ENCODE measurements at regions not wholly inside any gene's neighbourhood (a gene's known extent, or its start where the extent isn't known, plus 50 kb on each side); places are given as distances from the start of the nearest gene placed in this dataset.
"Not testable (repeated sequence)": the region's sequence is repeated elsewhere in the genome, so short reads cannot be mapped to it uniquely, and the experiment has no call there.

DNA sequence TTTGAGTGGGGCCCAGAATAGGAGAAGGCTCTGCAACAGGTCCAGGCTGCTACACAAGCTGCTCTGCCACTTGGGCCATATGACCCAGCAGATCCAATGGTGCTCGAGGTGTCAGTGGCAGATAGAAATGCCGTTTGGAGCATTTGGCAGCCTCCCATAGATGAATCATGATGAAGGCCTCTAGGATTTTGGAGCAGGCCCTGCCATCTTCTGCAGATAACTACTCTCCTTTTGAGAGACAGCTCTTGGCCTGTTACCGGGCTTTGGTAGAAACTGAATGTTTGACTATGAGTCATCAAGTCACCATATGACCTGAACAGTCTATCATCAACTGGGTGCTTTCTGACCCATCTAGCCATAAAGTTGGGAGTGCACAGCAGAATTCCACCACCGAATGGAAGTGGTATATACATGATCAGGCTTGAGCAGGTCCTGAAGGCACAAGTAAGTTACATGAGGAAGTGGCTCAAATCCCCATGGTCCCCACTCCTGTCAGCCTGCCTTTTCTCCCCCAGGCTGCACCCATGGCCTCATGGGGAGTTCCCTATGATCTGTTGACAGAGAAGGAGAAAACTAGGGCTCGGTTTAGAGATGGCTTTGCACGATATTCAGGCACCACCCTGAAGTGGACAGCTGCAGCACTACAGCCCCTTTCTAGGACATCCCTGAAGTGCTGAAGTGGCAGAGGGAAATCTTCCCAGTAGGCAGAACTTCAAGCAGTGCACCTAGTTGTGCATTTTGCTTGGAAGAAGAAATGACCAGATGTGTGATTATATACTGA is 971.4 kb downstream of the MCTP2 start:
- H3K4me1 ChIP-seq (ENCODE audit: control insufficient read depth, insufficient read depth, low read length): no peaks in the 10 kb centered on the region
- no peak overlapping the region for H3K4me3 ChIP-seq (ENCODE audit: low read length)
- H3K9ac ChIP-seq (ENCODE audit: low read length): no peak overlapping the region
- H3K36me3 ChIP-seq (ENCODE audit: control insufficient read depth, insufficient read depth, low read length): no peaks in the 10 kb centered on the region
- H3K9me3 ChIP-seq (ENCODE audit: control insufficient read depth, low read length): no peaks in the 10 kb centered on the region
- H3K27me3 ChIP-seq (ENCODE audit: control insufficient read depth, insufficient read depth, low read length): no peaks in the 10 kb centered on the region

DNA sequence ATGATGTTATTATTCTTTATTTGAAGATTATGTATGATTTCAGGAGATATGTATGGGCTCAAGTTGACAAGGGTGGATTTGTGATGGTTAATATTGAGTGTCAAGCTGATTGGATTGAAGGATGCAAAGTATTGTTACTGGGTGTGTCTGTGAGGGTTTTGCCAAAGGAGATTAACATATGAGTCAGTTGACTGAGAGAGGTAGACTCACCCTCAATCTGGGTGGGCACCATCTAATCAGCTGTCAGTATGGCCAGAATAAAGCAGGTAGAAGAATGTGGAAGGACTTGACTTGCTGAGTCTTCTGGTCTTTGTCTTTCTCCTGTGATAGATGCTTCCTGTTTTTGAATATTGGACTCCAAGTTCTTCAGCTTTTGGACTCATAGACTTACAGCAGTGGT is 973.7 kb downstream of the MCTP2 start:
- no peaks in the 10 kb centered on the region for H3K9me3 ChIP-seq (ENCODE audit: control insufficient read depth, low read length)
- no peak overlapping the region for H3K4me3 ChIP-seq (ENCODE audit: low read length)
- H3K36me3 ChIP-seq (ENCODE audit: control insufficient read depth, insufficient read depth, low read length): no peaks in the 10 kb centered on the region
- no peak overlapping the region for H3K9ac ChIP-seq (ENCODE audit: low read length)
- no peaks in the 10 kb centered on the region for H3K4me1 ChIP-seq (ENCODE audit: control insufficient read depth, insufficient read depth, low read length)
- no peaks in the 10 kb centered on the region for H3K27me3 ChIP-seq (ENCODE audit: control insufficient read depth, insufficient read depth, low read length)

- H3K4me3 ChIP-seq (ENCODE audit: low read length); H3K9ac ChIP-seq (ENCODE audit: low read length); H3K9me3 ChIP-seq (ENCODE audit: control insufficient read depth, low read length); H3K36me3 ChIP-seq (ENCODE audit: control insufficient read depth, insufficient read depth, low read length); H3K4me1 ChIP-seq (ENCODE audit: control insufficient read depth, insufficient read depth, low read length); H3K27me3 ChIP-seq (ENCODE audit: control insufficient read depth, insufficient read depth, low read length): not testable (repeated sequence)
Observed at GRCh38 chr15:95205830-95206229, 974.5 kb downstream of the MCTP2 start.

GRCh38 chr15:95208071-95208470 is 976.7 kb downstream of the MCTP2 start:
- Histone ChIP-seq H3K9me3 (ENCODE audit: control insufficient read depth, low read length) (no peaks in the 10 kb centered on the region), H3K4me3 (ENCODE audit: low read length) (no peak overlapping the region)

DNA sequence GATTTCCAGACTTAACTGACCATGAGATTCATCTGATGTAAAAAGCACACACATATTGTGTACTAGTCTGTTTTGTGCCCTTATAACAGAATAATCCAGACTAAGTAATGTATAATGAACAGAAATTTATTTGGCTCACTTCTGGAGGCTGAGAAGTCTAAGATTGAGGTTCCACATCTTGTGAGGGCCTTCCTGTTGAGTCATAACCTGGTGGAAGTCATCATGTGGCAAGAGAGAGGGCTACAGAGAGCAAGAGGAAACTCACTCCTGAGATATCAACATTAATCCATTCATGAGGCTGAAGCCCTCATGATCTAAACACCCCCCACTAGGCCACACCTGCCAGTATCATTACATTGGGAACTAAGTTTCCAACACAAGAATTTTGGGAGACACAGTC is 977.6 kb downstream of the MCTP2 start:
- Histone ChIP-seq H3K4me1 (ENCODE audit: control insufficient read depth, insufficient read depth, low read length) (no peaks in the 10 kb centered on the region), H3K9me3 (ENCODE audit: control insufficient read depth, low read length) (no peaks in the 10 kb centered on the region)

More at GRCh38 chr15:95208071-95208470, 976.7 kb downstream of the MCTP2 start:
- Histone ChIP-seq H3K4me1 (ENCODE audit: control insufficient read depth, insufficient read depth, low read length) (no peaks in the 10 kb centered on the region), H3K27me3 (ENCODE audit: control insufficient read depth, insufficient read depth, low read length) (no peaks in the 10 kb centered on the region), H3K9ac (ENCODE audit: low read length) (no peak overlapping the region), H3K36me3 (ENCODE audit: control insufficient read depth, insufficient read depth, low read length) (no peaks in the 10 kb centered on the region)

GRCh38 chr15:95210436-95210981 is 979.1 kb downstream of the MCTP2 start:
- Histone ChIP-seq H3K36me3 (ENCODE audit: control insufficient read depth, insufficient read depth, low read length) (no peaks in the 10 kb centered on the region), H3K27me3 (ENCODE audit: control insufficient read depth, insufficient read depth, low read length) (no peaks in the 10 kb centered on the region)

More for the DNA sequence above, 977.6 kb downstream of the MCTP2 start:
- H3K9ac ChIP-seq (ENCODE audit: low read length): no peak overlapping the region
- H3K27me3 ChIP-seq (ENCODE audit: control insufficient read depth, insufficient read depth, low read length): no peaks in the 10 kb centered on the region
- H3K4me3 ChIP-seq (ENCODE audit: low read length): no peak overlapping the region
- H3K36me3 ChIP-seq (ENCODE audit: control insufficient read depth, insufficient read depth, low read length): no peaks in the 10 kb centered on the region

DNA sequence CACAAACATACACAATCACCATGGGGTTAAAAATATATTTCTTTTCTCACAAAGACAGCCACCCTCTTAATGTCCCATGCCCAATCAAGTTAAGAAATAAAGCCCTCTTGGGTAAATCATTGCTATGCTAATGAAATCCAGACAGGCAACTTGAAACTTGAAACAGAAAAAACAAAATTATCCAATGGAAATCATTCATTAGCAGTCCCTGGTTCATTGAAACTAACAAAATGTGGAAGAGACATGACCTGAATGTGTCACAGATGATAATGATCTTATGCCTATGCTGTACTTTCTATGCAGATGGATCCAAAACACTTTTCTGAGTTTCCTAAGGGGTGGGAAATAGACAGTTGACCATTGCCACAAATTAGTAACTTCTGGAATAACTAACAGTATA is 983.7 kb downstream of the MCTP2 start:
- no peak overlapping the region for H3K9ac ChIP-seq (ENCODE audit: low read length)
- no peaks in the 10 kb centered on the region for H3K36me3 ChIP-seq (ENCODE audit: control insufficient read depth, insufficient read depth, low read length)
- no peaks in the 10 kb centered on the region for H3K4me1 ChIP-seq (ENCODE audit: control insufficient read depth, insufficient read depth, low read length)
- H3K27me3 ChIP-seq (ENCODE audit: control insufficient read depth, insufficient read depth, low read length): no peaks in the 10 kb centered on the region
- no peak overlapping the region for H3K4me3 ChIP-seq (ENCODE audit: low read length)
- no peaks in the 10 kb centered on the region for H3K9me3 ChIP-seq (ENCODE audit: control insufficient read depth, low read length)

More at GRCh38 chr15:95210436-95210981, 979.1 kb downstream of the MCTP2 start:
- H3K4me1 ChIP-seq (ENCODE audit: control insufficient read depth, insufficient read depth, low read length): no peaks in the 10 kb centered on the region
- no peaks in the 10 kb centered on the region for H3K9me3 ChIP-seq (ENCODE audit: control insufficient read depth, low read length)
- H3K9ac ChIP-seq (ENCODE audit: low read length): no peak overlapping the region
- H3K4me3 ChIP-seq (ENCODE audit: low read length): no peak overlapping the region

GRCh38 chr15:95226835-95227234 is 995.5 kb downstream of the MCTP2 start:
- Histone ChIP-seq H3K36me3 (ENCODE audit: control insufficient read depth, insufficient read depth, low read length) (no peaks in the 10 kb centered on the region), H3K9me3 (ENCODE audit: control insufficient read depth, low read length) (no peaks in the 10 kb centered on the region), H3K27me3 (ENCODE audit: control insufficient read depth, insufficient read depth, low read length) (no peaks in the 10 kb centered on the region), H3K9ac (ENCODE audit: low read length) (no peak overlapping the region), H3K4me3 (ENCODE audit: low read length) (no peak overlapping the region), H3K4me1 (ENCODE audit: control insufficient read depth, insufficient read depth, low read length) (no peaks in the 10 kb centered on the region)

DNA sequence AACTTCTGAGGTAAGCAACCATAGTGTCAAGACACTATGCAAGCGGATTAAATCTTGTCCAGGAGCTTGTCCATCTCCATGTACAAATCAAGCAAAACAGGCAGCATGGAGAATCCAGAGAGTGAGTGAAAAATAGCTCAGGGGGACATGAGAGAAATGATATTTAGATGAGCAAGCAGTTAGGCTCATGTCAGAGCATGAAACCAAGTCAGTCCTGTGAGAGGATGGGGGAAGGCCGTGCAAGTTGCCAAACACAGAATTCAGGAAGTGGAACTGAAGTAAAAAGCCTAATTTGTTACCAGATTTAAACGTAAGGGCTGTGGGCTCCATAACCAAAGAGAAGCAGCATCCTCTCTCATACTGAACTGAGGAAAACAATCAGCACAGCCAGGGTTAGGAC is 995.9 kb downstream of the MCTP2 start:
- Histone ChIP-seq H3K27me3 (ENCODE audit: control insufficient read depth, insufficient read depth, low read length) (no peaks in the 10 kb centered on the region), H3K4me3 (ENCODE audit: low read length) (no peak overlapping the region), H3K36me3 (ENCODE audit: control insufficient read depth, insufficient read depth, low read length) (no peaks in the 10 kb centered on the region), H3K9ac (ENCODE audit: low read length) (no peak overlapping the region), H3K4me1 (ENCODE audit: control insufficient read depth, insufficient read depth, low read length) (no peaks in the 10 kb centered on the region), H3K9me3 (ENCODE audit: control insufficient read depth, low read length) (no peaks in the 10 kb centered on the region)

- Histone ChIP-seq H3K9me3 (ENCODE audit: control insufficient read depth, low read length) (no peaks in the 10 kb centered on the region), H3K36me3 (ENCODE audit: control insufficient read depth, insufficient read depth, low read length) (no peaks in the 10 kb centered on the region), H3K4me3 (ENCODE audit: low read length) (no peak overlapping the region), H3K27me3 (ENCODE audit: control insufficient read depth, insufficient read depth, low read length) (no peaks in the 10 kb centered on the region), H3K4me1 (ENCODE audit: control insufficient read depth, insufficient read depth, low read length) (no peaks in the 10 kb centered on the region), H3K9ac (ENCODE audit: low read length) (no peak overlapping the region)
Observed at GRCh38 chr15:95228856-95229555, 997.6 kb downstream of the MCTP2 start.

GRCh38 chr15:95235033-95235432 is 1003.7 kb downstream of the MCTP2 start:
- Histone ChIP-seq H3K4me1 (ENCODE audit: control insufficient read depth, insufficient read depth, low read length) (no peaks in the 10 kb centered on the region), H3K27me3 (ENCODE audit: control insufficient read depth, insufficient read depth, low read length) (no peaks in the 10 kb centered on the region), H3K9ac (ENCODE audit: low read length) (no peak overlapping the region), H3K9me3 (ENCODE audit: control insufficient read depth, low read length) (no peaks in the 10 kb centered on the region), H3K36me3 (ENCODE audit: control insufficient read depth, insufficient read depth, low read length) (no peaks in the 10 kb centered on the region), H3K4me3 (ENCODE audit: low read length) (no peak overlapping the region)

Data from mucosa of stomach (tissue), 1 donor.